AG10803 (cell line): ENCODE measurements at regions not wholly inside any gene's neighbourhood (a gene's known extent, or its start where the extent isn't known, plus 50 kb on each side); places are given as distances from the start of the nearest gene placed in this dataset.

Source experiments
- DNase-seq: peaks from one replicate; pipeline ENCODE4 v3.0.0; 2010; ENCODE audit warnings: low read depth
- H3K4me3 ChIP-seq: 2 replicates; pipeline ENCODE4 v1.5.1; 2011; ENCODE audit warnings: mild to moderate bottlenecking, low read length, control low read depth
- CTCF ChIP-seq: conservative IDR thresholded peaks from 2 replicates; pipeline ENCODE4 v1.5.1; 2011; ENCODE audit warnings: mild to moderate bottlenecking, low read length, control low read depth, inconsistent platforms

GRCh38 chr3:36282766-36283165, 97.5 kb upstream of the STAC start:
- TF ChIP-seq CTCF, result no peak
- DNase-seq, result no peak
- H3K4me3 ChIP-seq, result no peak overlapping the region

GRCh38 chr3:36295296-36295695, 85.0 kb upstream of the STAC start:
- TF ChIP-seq CTCF, result no peak
- DNase-seq, result no peak
- H3K4me3 ChIP-seq, result no peak overlapping the region

GRCh38 chr3:36297195-36297594, 83.1 kb upstream of the STAC start:
- TF ChIP-seq CTCF, result no peak
- no peak overlapping the region for H3K4me3 ChIP-seq
- no peak for DNase-seq

- H3K4me3 ChIP-seq, result no peak overlapping the region
- TF ChIP-seq CTCF, result no peak
- no peak for DNase-seq
Measured at GRCh38 chr3:36298188-36298587, 82.1 kb upstream of the STAC start.

- no peak for TF ChIP-seq CTCF
- H3K4me3 ChIP-seq, result no peak overlapping the region
- no peak for DNase-seq
Measured at GRCh38 chr3:36302158-36302509, 78.2 kb upstream of the STAC start.

- TF ChIP-seq CTCF, result no peak
- no peak overlapping the region for H3K4me3 ChIP-seq
- DNase-seq, result no peak
Measured at GRCh38 chr3:36302626-36303025, 77.7 kb upstream of the STAC start.

GRCh38 chr3:36303286-36303685, 77.0 kb upstream of the STAC start:
- DNase-seq, result no peak
- no peak for TF ChIP-seq CTCF
- no peak overlapping the region for H3K4me3 ChIP-seq
